ENCODE measurements at regions not wholly inside any gene's neighbourhood (a gene's known extent, or its start where the extent isn't known, plus 50 kb on each side); places are given as distances from the start of the nearest gene placed in this dataset.

GRCh38 chr13:76775088-76775740 lies 111.0 kb downstream of the KCTD12 start:
- Mint-ChIP-seq H3K27ac (no peak overlapping the region), H3K36me3 (no peaks in the 10 kb centered on the region), H3K27me3 (peaks cover under 1% of the 10 kb centered on the region), H3K9me3 (peaks cover 0 to 1% (median 0%) of the 10 kb centered on the region in 3 donors), H3K4me3 (no peak overlapping the region), H3K4me1 (peaks cover 0 to 5% (median 5%) of the 10 kb centered on the region in 3 donors)

- peaks cover 0 to 1% (median 0%) of the 10 kb centered on the region in 3 donors for H3K9me3 Mint-ChIP-seq
- no peaks in the 10 kb centered on the region for H3K27me3 Mint-ChIP-seq
- H3K4me3 Mint-ChIP-seq = no peak overlapping the region
- no peak overlapping the region for H3K27ac Mint-ChIP-seq
- H3K36me3 Mint-ChIP-seq = no peaks in the 10 kb centered on the region
- H3K4me1 Mint-ChIP-seq = peaks cover 2 to 6% (median 3%) of the 10 kb centered on the region in 3 donors
Measured at GRCh38 chr13:76773448-76774094, 112.6 kb downstream of the KCTD12 start.

DNA sequence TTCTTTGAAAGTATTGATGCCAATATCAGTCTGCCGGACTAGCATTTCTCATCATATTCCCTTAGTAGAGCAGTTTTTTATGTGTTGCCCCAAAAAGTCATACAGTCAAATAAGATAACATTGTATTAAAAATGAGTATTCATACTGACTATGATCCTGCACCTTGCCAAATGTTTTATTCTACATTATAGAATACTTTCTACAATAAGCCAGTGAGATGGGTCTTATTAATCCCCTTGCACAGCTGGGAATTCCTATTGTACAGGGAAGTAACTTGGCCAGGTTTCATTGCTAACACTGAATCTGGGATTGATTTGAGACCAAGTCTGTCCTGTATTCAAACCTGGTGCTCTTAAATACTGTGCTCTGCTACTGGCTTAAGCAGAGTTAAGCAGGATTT lies 114.0 kb downstream of the KCTD12 start:
- no peak overlapping the region for H3K4me3 Mint-ChIP-seq

GRCh38 chr13:76769271-76769791 lies 116.9 kb downstream of the KCTD12 start:
- peaks cover 0 to 1% (median 0%) of the 10 kb centered on the region in 3 donors for H3K9me3 Mint-ChIP-seq
- H3K4me3 Mint-ChIP-seq = no peak overlapping the region
- H3K27me3 Mint-ChIP-seq = no peaks in the 10 kb centered on the region
- no peak overlapping the region for H3K27ac Mint-ChIP-seq
- no peaks in the 10 kb centered on the region for H3K36me3 Mint-ChIP-seq
- H3K4me1 Mint-ChIP-seq = peaks cover 2 to 6% (median 3%) of the 10 kb centered on the region in 3 donors

More for the DNA sequence above, 114.0 kb downstream of the KCTD12 start:
- no peaks in the 10 kb centered on the region for H3K36me3 Mint-ChIP-seq
- peaks cover 0 to 1% (median 0%) of the 10 kb centered on the region in 3 donors for H3K9me3 Mint-ChIP-seq
- no peak overlapping the region for H3K27ac Mint-ChIP-seq
- H3K27me3 Mint-ChIP-seq = no peaks in the 10 kb centered on the region
- peaks cover 2 to 6% (median 3%) of the 10 kb centered on the region in 3 donors for H3K4me1 Mint-ChIP-seq

GRCh38 chr13:76768384-76768783 lies 117.8 kb downstream of the KCTD12 start:
- H3K4me3 Mint-ChIP-seq = no peak overlapping the region
- no peaks in the 10 kb centered on the region for H3K27me3 Mint-ChIP-seq

DNA sequence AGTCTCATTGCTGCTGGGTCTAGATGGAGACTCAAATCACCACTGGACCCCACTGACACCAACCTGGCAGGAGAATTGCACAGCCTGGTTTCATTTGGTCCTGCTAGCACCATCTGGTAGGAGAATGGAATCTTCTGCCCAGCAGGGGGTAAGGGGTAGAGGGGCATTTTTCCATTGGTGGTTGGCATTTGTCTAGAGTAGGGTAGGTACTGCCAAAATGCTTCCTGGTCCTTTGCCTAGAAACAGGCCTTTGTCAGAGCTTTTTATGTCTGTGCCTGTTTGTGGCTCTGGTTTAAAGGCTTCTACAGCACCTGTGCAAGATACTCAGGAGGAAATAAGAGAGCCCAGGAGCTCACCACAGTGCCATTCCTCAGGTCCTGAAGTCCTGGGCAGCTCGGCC lies 121.3 kb downstream of the KCTD12 start:
- no peak overlapping the region for H3K4me3 Mint-ChIP-seq
- H3K9me3 Mint-ChIP-seq = no peaks in the 10 kb centered on the region
- H3K36me3 Mint-ChIP-seq = no peaks in the 10 kb centered on the region
- peaks cover 0 to 3% (median 0%) of the 10 kb centered on the region in 3 donors for H3K4me1 Mint-ChIP-seq
- no peak overlapping the region for H3K27ac Mint-ChIP-seq
- H3K27me3 Mint-ChIP-seq = no peaks in the 10 kb centered on the region

More at GRCh38 chr13:76768384-76768783, 117.8 kb downstream of the KCTD12 start:
- Mint-ChIP-seq H3K27ac (no peak overlapping the region), H3K36me3 (no peaks in the 10 kb centered on the region), H3K9me3 (peaks cover 0 to 1% (median 0%) of the 10 kb centered on the region in 3 donors), H3K4me1 (peaks cover 2 to 6% (median 3%) of the 10 kb centered on the region in 3 donors)

GRCh38 chr13:76764429-76764828 lies 121.8 kb downstream of the KCTD12 start:
- Mint-ChIP-seq H3K27me3 (no peaks in the 10 kb centered on the region), H3K27ac (no peak overlapping the region), H3K4me1 (peaks cover 0 to 3% (median 0%) of the 10 kb centered on the region in 3 donors), H3K4me3 (no peak overlapping the region), H3K9me3 (no peaks in the 10 kb centered on the region), H3K36me3 (no peaks in the 10 kb centered on the region)

GRCh38 chr13:76762721-76763120 lies 123.5 kb downstream of the KCTD12 start:
- H3K27ac Mint-ChIP-seq = no peak overlapping the region
- no peak overlapping the region for H3K4me3 Mint-ChIP-seq

DNA sequence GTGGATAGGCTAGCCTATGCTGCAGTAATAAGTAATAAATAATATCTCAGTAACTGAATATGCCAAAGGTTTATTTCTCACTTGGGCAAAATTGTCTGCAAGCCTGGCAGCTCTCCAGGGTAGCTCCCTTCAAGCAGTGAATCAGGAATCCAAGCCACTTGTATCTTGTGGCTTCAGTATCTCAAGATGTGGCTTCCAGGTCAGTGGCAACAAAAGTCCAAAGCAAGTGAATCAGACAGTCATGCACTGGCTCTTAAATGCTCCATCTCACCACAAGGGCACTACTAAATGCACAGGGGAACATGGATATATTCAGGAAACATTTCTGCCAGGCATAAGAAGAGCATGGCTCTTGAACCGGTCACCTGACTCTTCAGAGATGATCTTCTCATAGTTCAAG lies 126.3 kb downstream of the KCTD12 start:
- no peaks in the 10 kb centered on the region for H3K36me3 Mint-ChIP-seq
- no peak overlapping the region for H3K4me3 Mint-ChIP-seq
- H3K9me3 Mint-ChIP-seq = peaks cover 0 to 2% (median 0%) of the 10 kb centered on the region in 3 donors
- H3K27ac Mint-ChIP-seq = no peak overlapping the region
- no peaks in the 10 kb centered on the region for H3K4me1 Mint-ChIP-seq
- peaks cover 5% of the 10 kb centered on the region for H3K27me3 Mint-ChIP-seq

More at GRCh38 chr13:76762721-76763120, 123.5 kb downstream of the KCTD12 start:
- Mint-ChIP-seq H3K9me3 (peaks cover 0 to 2% (median 0%) of the 10 kb centered on the region in 3 donors), H3K4me1 (no peaks in the 10 kb centered on the region), H3K36me3 (no peaks in the 10 kb centered on the region), H3K27me3 (peaks cover 2% of the 10 kb centered on the region)

DNA sequence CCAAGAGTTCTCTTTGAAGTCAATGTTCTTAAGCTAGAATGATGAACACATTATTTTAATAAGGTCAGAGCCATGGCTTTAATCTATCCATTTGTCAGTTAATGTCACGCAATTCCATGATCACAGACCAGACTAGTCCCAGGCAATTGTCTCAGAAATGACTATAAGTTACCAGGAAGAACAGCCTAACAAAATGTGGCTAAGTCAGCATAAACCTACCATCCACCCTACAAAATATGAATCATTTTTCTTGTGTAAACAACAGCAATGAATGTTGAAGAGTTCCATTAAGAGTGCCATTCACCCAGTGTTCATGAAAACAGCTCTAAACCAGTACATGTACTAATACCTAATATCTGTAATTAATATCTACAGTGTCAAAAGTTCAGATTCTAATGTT lies 127.5 kb downstream of the KCTD12 start:
- H3K36me3 Mint-ChIP-seq = no peaks in the 10 kb centered on the region

GRCh38 chr13:76758257-76758656 lies 127.9 kb downstream of the KCTD12 start:
- H3K36me3 Mint-ChIP-seq = no peaks in the 10 kb centered on the region
- H3K4me1 Mint-ChIP-seq = no peaks in the 10 kb centered on the region
- peaks cover 5% of the 10 kb centered on the region for H3K27me3 Mint-ChIP-seq
- no peak overlapping the region for H3K4me3 Mint-ChIP-seq
- H3K9me3 Mint-ChIP-seq = peaks cover 0 to 2% (median 0%) of the 10 kb centered on the region in 3 donors
- H3K27ac Mint-ChIP-seq = no peak overlapping the region

More for the DNA sequence above, 127.5 kb downstream of the KCTD12 start:
- Mint-ChIP-seq H3K27ac (no peak overlapping the region), H3K4me1 (no peaks in the 10 kb centered on the region), H3K27me3 (peaks cover 5% of the 10 kb centered on the region), H3K9me3 (peaks cover 0 to 2% (median 0%) of the 10 kb centered on the region in 3 donors), H3K4me3 (no peak overlapping the region)

- Mint-ChIP-seq H3K27me3 (peaks cover 6% of the 10 kb centered on the region), H3K4me3 (no peak overlapping the region), H3K36me3 (no peaks in the 10 kb centered on the region), H3K9me3 (peaks cover 0 to 2% (median 0%) of the 10 kb centered on the region in 3 donors), H3K27ac (no peak overlapping the region), H3K4me1 (no peaks in the 10 kb centered on the region)
Measured at GRCh38 chr13:76756451-76756850, 129.8 kb downstream of the KCTD12 start.

DNA sequence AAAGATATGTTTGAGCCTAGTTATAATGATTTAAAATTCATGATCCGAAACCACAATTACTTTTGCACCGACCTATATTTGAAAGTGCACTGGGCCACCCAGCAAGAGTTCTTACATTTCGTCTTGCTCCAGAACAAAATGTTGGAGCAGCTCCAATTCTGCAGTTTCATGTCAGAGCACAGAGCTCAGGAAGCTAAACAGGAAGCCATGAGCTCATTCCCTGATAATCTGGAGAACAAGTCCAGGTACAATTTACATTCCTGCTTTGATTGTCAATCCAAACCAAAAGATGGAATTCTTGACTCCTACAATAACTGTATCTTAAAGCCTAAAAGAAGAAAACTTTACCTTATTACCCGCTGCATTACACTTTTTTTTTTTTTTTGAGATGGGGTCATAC lies 131.8 kb downstream of the KCTD12 start:
- Mint-ChIP-seq H3K4me3 (no peak overlapping the region), H3K36me3 (no peaks in the 10 kb centered on the region), H3K27me3 (peaks cover 6% of the 10 kb centered on the region), H3K27ac (no peak overlapping the region), H3K4me1 (no peaks in the 10 kb centered on the region), H3K9me3 (peaks cover 0 to 2% (median 0%) of the 10 kb centered on the region in 3 donors)

GRCh38 chr13:76751278-76751677 lies 134.9 kb downstream of the KCTD12 start:
- Mint-ChIP-seq H3K4me1 (no peaks in the 10 kb centered on the region), H3K9me3 (no peaks in the 10 kb centered on the region), H3K4me3 (no peak overlapping the region), H3K27ac (no peak overlapping the region), H3K36me3 (no peaks in the 10 kb centered on the region), H3K27me3 (peaks cover 3% of the 10 kb centered on the region)

DNA sequence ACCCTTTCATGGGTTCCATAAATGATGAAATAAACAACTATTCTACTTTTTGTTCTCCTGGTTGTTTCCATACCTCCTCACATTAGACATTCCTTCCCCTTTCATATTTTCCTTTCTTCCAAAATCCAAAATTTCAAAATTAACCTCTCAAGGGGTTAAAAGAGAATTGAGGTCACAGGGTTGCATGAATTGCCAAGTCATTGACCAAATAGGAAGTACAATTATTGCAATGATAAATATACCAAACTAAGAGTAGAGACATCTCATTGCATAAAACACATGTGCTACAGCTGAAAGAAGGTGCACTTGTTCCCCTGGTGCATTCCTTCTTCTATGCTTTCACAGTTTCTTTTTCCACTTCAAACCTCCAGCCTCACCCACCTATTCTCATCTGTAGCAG lies 136.1 kb downstream of the KCTD12 start:
- H3K27ac Mint-ChIP-seq = no peak overlapping the region
- no peaks in the 10 kb centered on the region for H3K36me3 Mint-ChIP-seq
- no peak overlapping the region for H3K4me3 Mint-ChIP-seq
- H3K4me1 Mint-ChIP-seq = peaks cover 9 to 10% (median 9%) of the 10 kb centered on the region in 3 donors
- H3K9me3 Mint-ChIP-seq = no peaks in the 10 kb centered on the region
- H3K27me3 Mint-ChIP-seq = peaks cover 2% of the 10 kb centered on the region

Data from IgD-negative memory B cell (primary cell).